ENCODE measurements at regions not wholly inside any gene's neighbourhood (a gene's known extent, or its start where the extent isn't known, plus 50 kb on each side); places are given as distances from the start of the nearest gene placed in this dataset.
"Not testable (repeated sequence)": the region's sequence is repeated elsewhere in the genome, so short reads cannot be mapped to it uniquely, and the experiment has no call there.

GRCh38 chrX:14303891-14304290 is 225.4 kb upstream of the GLRA2 start:
- Mint-ChIP-seq H3K4me3 (ENCODE audit: unreplicated experiment) (no peak overlapping the region), H3K27ac (ENCODE audit: unreplicated experiment) (no peak overlapping the region), H3K4me1 (ENCODE audit: unreplicated experiment) (no peaks in the 10 kb centered on the region), H3K9me3 (ENCODE audit: unreplicated experiment) (peaks cover 22% of the 10 kb centered on the region), H3K36me3 (ENCODE audit: unreplicated experiment) (no peaks in the 10 kb centered on the region), H3K27me3 (ENCODE audit: unreplicated experiment) (no peaks in the 10 kb centered on the region)
- no peak for DNase-seq (ENCODE audit: extremely low spot score, unreplicated experiment)
- no peak for TF ChIP-seq CTCF (IDR thresholded peaks at IDR 0.05)

GRCh38 chrX:14302561-14302960 is 226.8 kb upstream of the GLRA2 start:
- H3K36me3 Mint-ChIP-seq (ENCODE audit: unreplicated experiment); H3K4me3 Mint-ChIP-seq (ENCODE audit: unreplicated experiment); H3K4me1 Mint-ChIP-seq (ENCODE audit: unreplicated experiment); H3K27me3 Mint-ChIP-seq (ENCODE audit: unreplicated experiment); H3K27ac Mint-ChIP-seq (ENCODE audit: unreplicated experiment); DNase-seq (ENCODE audit: extremely low spot score, unreplicated experiment): not testable (repeated sequence)
- peaks cover 19% of the 10 kb centered on the region for H3K9me3 Mint-ChIP-seq (ENCODE audit: unreplicated experiment)

GRCh38 chrX:14300376-14300775 is 229.0 kb upstream of the GLRA2 start:
- Mint-ChIP-seq H3K36me3 (ENCODE audit: unreplicated experiment) (no peaks in the 10 kb centered on the region), H3K27me3 (ENCODE audit: unreplicated experiment) (no peaks in the 10 kb centered on the region)

GRCh38 chrX:14295426-14295825 is 233.9 kb upstream of the GLRA2 start:
- no peaks in the 10 kb centered on the region for H3K4me1 Mint-ChIP-seq (ENCODE audit: unreplicated experiment)

More at GRCh38 chrX:14300376-14300775, 229.0 kb upstream of the GLRA2 start:
- DNase-seq (ENCODE audit: extremely low spot score, unreplicated experiment): no peak
- peaks cover 13% of the 10 kb centered on the region for H3K9me3 Mint-ChIP-seq (ENCODE audit: unreplicated experiment)
- no peak overlapping the region for H3K4me3 Mint-ChIP-seq (ENCODE audit: unreplicated experiment)
- TF ChIP-seq CTCF (IDR thresholded peaks at IDR 0.05): no peak
- H3K27ac Mint-ChIP-seq (ENCODE audit: unreplicated experiment): no peak overlapping the region
- H3K4me1 Mint-ChIP-seq (ENCODE audit: unreplicated experiment): no peaks in the 10 kb centered on the region

GRCh38 chrX:14291666-14292500 is 237.5 kb upstream of the GLRA2 start:
- no peak overlapping the region for H3K27ac Mint-ChIP-seq (ENCODE audit: unreplicated experiment)
- peaks cover 37% of the 10 kb centered on the region for H3K9me3 Mint-ChIP-seq (ENCODE audit: unreplicated experiment)
- no peak for DNase-seq (ENCODE audit: extremely low spot score, unreplicated experiment)
- no peaks in the 10 kb centered on the region for H3K27me3 Mint-ChIP-seq (ENCODE audit: unreplicated experiment)
- no peaks in the 10 kb centered on the region for H3K36me3 Mint-ChIP-seq (ENCODE audit: unreplicated experiment)
- H3K4me1 Mint-ChIP-seq (ENCODE audit: unreplicated experiment): no peaks in the 10 kb centered on the region
- TF ChIP-seq CTCF (IDR thresholded peaks at IDR 0.05): no peak
- H3K4me3 Mint-ChIP-seq (ENCODE audit: unreplicated experiment): no peak overlapping the region

More at GRCh38 chrX:14295426-14295825, 233.9 kb upstream of the GLRA2 start:
- H3K9me3 Mint-ChIP-seq (ENCODE audit: unreplicated experiment): peaks cover 30% of the 10 kb centered on the region
- no peaks in the 10 kb centered on the region for H3K27me3 Mint-ChIP-seq (ENCODE audit: unreplicated experiment)
- H3K27ac Mint-ChIP-seq (ENCODE audit: unreplicated experiment): no peak overlapping the region
- no peak for TF ChIP-seq CTCF (IDR thresholded peaks at IDR 0.05)
- no peak overlapping the region for H3K4me3 Mint-ChIP-seq (ENCODE audit: unreplicated experiment)
- H3K36me3 Mint-ChIP-seq (ENCODE audit: unreplicated experiment): no peaks in the 10 kb centered on the region
- DNase-seq (ENCODE audit: extremely low spot score, unreplicated experiment): no peak

Data from osteocyte (in vitro differentiated cells).